ENCODE measurements at regions not wholly inside any gene's neighbourhood (a gene's known extent, or its start where the extent isn't known, plus 50 kb on each side); places are given as distances from the start of the nearest gene placed in this dataset.

GRCh38 chr6:43900916-43901732 is 131.1 kb downstream of the VEGFA start:
- H3K9me2 ChIP-seq, result no peaks in the 10 kb centered on the region
- no peak overlapping the region for H2AFZ ChIP-seq (ENCODE audit: low read depth)
- ChIA-PET CTCF (interaction anchor here (0.6 to 4.6 kb wide), 15 partner anchors 13 to 178 kb away, joined by 3 to 21 read pairs (median 7); partner anchors contain the start of gene VEGFA), POLR2A (interaction anchor here (1.0 to 1.3 kb wide), 6 partner anchors 10 to 131 kb away, joined by 3 to 4 read pairs (median 3); partner anchors contain the start of gene VEGFA)
- TF ChIP-seq SIN3A (IDR thresholded peaks at IDR 0.05; ENCODE audit: borderline replicate concordance, low read depth, low read length), result no peak
- no peak for TF ChIP-seq FOXJ3 (CRISPR knock-in tag; IDR thresholded peaks at IDR 0.05)
- TF ChIP-seq RXRA (IDR thresholded peaks at IDR 0.05; ENCODE audit: borderline replicate concordance, low read depth), result no peak
- no peak for TF ChIP-seq POLR2AphosphoS5 (IDR thresholded peaks at IDR 0.05; ENCODE audit: low read depth, low read length)
- peaks cover 0 to 61% of the 10 kb centered on the region in 2 experiments; a peak in 2 of 4 replicates for H3K4me1 ChIP-seq (ENCODE audit: control insufficient read depth in 1 of 2, insufficient read depth in 2 of 2, low read depth in 1 of 2, low read length in 1 of 2)
- H3K36me3 ChIP-seq (replicated peaks in 1 of 2; ENCODE audit: control insufficient read depth in 1 of 2, insufficient read depth in 2 of 2, low read length in 1 of 2), result no peaks in the 10 kb centered on the region
- peak overlapping the region in 1 of 2 experiments; percentile 91; a peak in 2 of 4 replicates for H3K27ac ChIP-seq (ENCODE audit: low read depth in 2 of 2, low read length in 1 of 2)
- no peak overlapping the region for H3K4me2 ChIP-seq
- no peak for DNase-seq
- H3K79me2 ChIP-seq (ENCODE audit: insufficient read depth), result no peaks in the 10 kb centered on the region
- no peaks in the 10 kb centered on the region for H3K9me3 ChIP-seq
- no peak overlapping the region for H3K9ac ChIP-seq
- H3K4me3 ChIP-seq (ENCODE audit: low read depth in 2 of 2, low read length in 1 of 2), result no peak overlapping the region
- no peaks in the 10 kb centered on the region for H3F3A ChIP-seq (replicated peaks; ENCODE audit: insufficient read depth)
- no peaks in the 10 kb centered on the region for H4K20me1 ChIP-seq (ENCODE audit: insufficient read depth)
- 83% methylated on average over 10 of the region's 13 CpGs for WGBS (ENCODE audit: low lambda C conversion rate)
- no peaks in the 10 kb centered on the region for H3K27me3 ChIP-seq (ENCODE audit: insufficient read depth)

GRCh38 chr6:43900560-43900915 is 130.5 kb downstream of the VEGFA start:
- POLR2A ChIA-PET, result interaction anchor here (1.0 to 1.3 kb wide), 5 partner anchors 10 to 131 kb away, joined by 3 to 4 read pairs (median 3); partner anchors contain the start of gene VEGFA

GRCh38 chr6:43899830-43900229 is 129.8 kb downstream of the VEGFA start:
- Histone ChIP-seq H3K9me3 (no peaks in the 10 kb centered on the region), H2AFZ (ENCODE audit: low read depth) (no peak overlapping the region), H3K27me3 (ENCODE audit: insufficient read depth) (no peaks in the 10 kb centered on the region), H3K4me3 (ENCODE audit: low read depth in 2 of 2, low read length in 1 of 2) (no peak overlapping the region), H4K20me1 (ENCODE audit: insufficient read depth) (no peaks in the 10 kb centered on the region), H3K79me2 (ENCODE audit: insufficient read depth) (no peaks in the 10 kb centered on the region), H3K27ac (ENCODE audit: low read depth in 2 of 2, low read length in 1 of 2) (peak overlapping the region in 1 of 2 experiments; percentile 91; a peak in 2 of 4 replicates), H3K36me3 (replicated peaks in 1 of 2; ENCODE audit: control insufficient read depth in 1 of 2, insufficient read depth in 2 of 2, low read length in 1 of 2) (no peaks in the 10 kb centered on the region), H3K9me2 (no peaks in the 10 kb centered on the region), H3F3A (replicated peaks; ENCODE audit: insufficient read depth) (no peaks in the 10 kb centered on the region), H3K4me2 (no peak overlapping the region), H3K4me1 (ENCODE audit: control insufficient read depth in 1 of 2, insufficient read depth in 2 of 2, low read depth in 1 of 2, low read length in 1 of 2) (peaks cover 0 to 56% of the 10 kb centered on the region in 2 experiments; a peak in 2 of 4 replicates), H3K9ac (no peak overlapping the region)
- ChIA-PET POLR2A (interaction anchor here (1.3 kb wide), 1 partner anchor 130 kb away, joined by 3 read pairs; the partner anchor contains the start of gene VEGFA), CTCF (interaction anchor here (1.1 to 4.6 kb wide), 6 partner anchors 20 to 175 kb away, joined by 3 to 21 read pairs (median 4); partner anchors contain the start of gene VEGFA)
- 78% methylated on average over 4 of the region's 4 CpGs for WGBS (ENCODE audit: low lambda C conversion rate)
- no peak for DNase-seq
- TF ChIP-seq YY1 (IDR thresholded peaks at IDR 0.05; ENCODE audit: low read depth) (no peak), USF1 (IDR thresholded peaks at IDR 0.05; ENCODE audit: borderline replicate concordance, low read depth) (no peak), RXRA (IDR thresholded peaks at IDR 0.05; ENCODE audit: borderline replicate concordance, low read depth) (no peak), MAX (IDR thresholded peaks at IDR 0.05; ENCODE audit: low read depth) (no peak), MEF2A (IDR thresholded peaks at IDR 0.05; ENCODE audit: borderline replicate concordance, low read depth) (no peak), EZH2phosphoT487 (IDR thresholded peaks at IDR 0.05; ENCODE audit: borderline replicate concordance, low read depth) (no peak), JUND (IDR thresholded peaks at IDR 0.05) (no peak), FOXM1 (IDR thresholded peaks at IDR 0.05; ENCODE audit: low read depth) (no peak), POLR2AphosphoS5 (IDR thresholded peaks at IDR 0.05; ENCODE audit: low read depth, low read length) (no peak), FOXJ3 (CRISPR knock-in tag; IDR thresholded peaks at IDR 0.05) (no peak), TAF1 (IDR thresholded peaks at IDR 0.05; ENCODE audit: borderline replicate concordance, low read depth, low read length) (no peak), RAD21 (IDR thresholded peaks at IDR 0.05; ENCODE audit: low read length) (no peak), CTCF (IDR thresholded peaks at IDR 0.05) (no peak), GATA2 (CRISPR knock-in tag; IDR thresholded peaks at IDR 0.05) (no peak), GABPA (IDR thresholded peaks at IDR 0.05; ENCODE audit: low read depth) (no peak)

More at GRCh38 chr6:43900560-43900915, 130.5 kb downstream of the VEGFA start:
- H4K20me1 ChIP-seq (ENCODE audit: insufficient read depth), result no peaks in the 10 kb centered on the region
- CTCF ChIA-PET, result interaction anchor here (0.6 to 4.6 kb wide), 12 partner anchors 12 to 178 kb away, joined by 3 to 21 read pairs (median 6); partner anchors contain the start of gene VEGFA
- H3K9ac ChIP-seq, result no peak overlapping the region
- H3K36me3 ChIP-seq (replicated peaks in 1 of 2; ENCODE audit: control insufficient read depth in 1 of 2, insufficient read depth in 2 of 2, low read length in 1 of 2), result no peaks in the 10 kb centered on the region
- no peaks in the 10 kb centered on the region for H3K79me2 ChIP-seq (ENCODE audit: insufficient read depth)
- H3K4me1 ChIP-seq (ENCODE audit: control insufficient read depth in 1 of 2, insufficient read depth in 2 of 2, low read depth in 1 of 2, low read length in 1 of 2), result peaks cover 0 to 60% of the 10 kb centered on the region in 2 experiments; a peak in 2 of 4 replicates
- no peaks in the 10 kb centered on the region for H3F3A ChIP-seq (replicated peaks; ENCODE audit: insufficient read depth)
- DNase-seq, result no peak
- WGBS (ENCODE audit: low lambda C conversion rate), result 91% methylated on average over 3 of the region's 3 CpGs
- H2AFZ ChIP-seq (ENCODE audit: low read depth), result no peak overlapping the region
- no peak overlapping the region for H3K4me2 ChIP-seq
- H3K9me2 ChIP-seq, result no peaks in the 10 kb centered on the region
- H3K9me3 ChIP-seq, result no peaks in the 10 kb centered on the region
- TF ChIP-seq FOSL2 (IDR thresholded peaks at IDR 0.05; ENCODE audit: borderline replicate concordance, low read depth), result no peak
- TF ChIP-seq GATA2 (CRISPR knock-in tag; IDR thresholded peaks at IDR 0.05), result peak; percentile 66
- H3K27me3 ChIP-seq (ENCODE audit: insufficient read depth), result no peaks in the 10 kb centered on the region
- H3K27ac ChIP-seq (ENCODE audit: low read depth in 2 of 2, low read length in 1 of 2), result peak overlapping the region in 1 of 2 experiments; percentile 91; a peak in 2 of 4 replicates
- H3K4me3 ChIP-seq (ENCODE audit: low read depth in 2 of 2, low read length in 1 of 2), result no peak overlapping the region

Measured in SK-N-SH (cell line).